Fibroblast of pulmonary artery (primary cell): ENCODE measurements at regions not wholly inside any gene's neighbourhood (a gene's known extent, or its start where the extent isn't known, plus 50 kb on each side); places are given as distances from the start of the nearest gene placed in this dataset.
A peak's percentile ranks its signal among the peaks of the same experiment; 100 is the strongest.

Experiments
- DNase-seq: peaks from one replicate; pipeline ENCODE4 v3.0.0-alpha.2; 2010; ENCODE audit warnings: low read depth
- H3K4me3 ChIP-seq: replicated peaks from 2 replicates; pipeline ENCODE4 v1.5.1; 2011; ENCODE audit warnings: low read depth, mild to moderate bottlenecking, control low read depth, low read length, moderate library complexity
- CTCF ChIP-seq: IDR thresholded peaks from 2 replicates; pipeline ENCODE4 v1.5.1; 2011; ENCODE audit warnings: mild to moderate bottlenecking, control low read depth, low read length, inconsistent platforms; ENCODE audit errors: missing control alignments

DNA sequence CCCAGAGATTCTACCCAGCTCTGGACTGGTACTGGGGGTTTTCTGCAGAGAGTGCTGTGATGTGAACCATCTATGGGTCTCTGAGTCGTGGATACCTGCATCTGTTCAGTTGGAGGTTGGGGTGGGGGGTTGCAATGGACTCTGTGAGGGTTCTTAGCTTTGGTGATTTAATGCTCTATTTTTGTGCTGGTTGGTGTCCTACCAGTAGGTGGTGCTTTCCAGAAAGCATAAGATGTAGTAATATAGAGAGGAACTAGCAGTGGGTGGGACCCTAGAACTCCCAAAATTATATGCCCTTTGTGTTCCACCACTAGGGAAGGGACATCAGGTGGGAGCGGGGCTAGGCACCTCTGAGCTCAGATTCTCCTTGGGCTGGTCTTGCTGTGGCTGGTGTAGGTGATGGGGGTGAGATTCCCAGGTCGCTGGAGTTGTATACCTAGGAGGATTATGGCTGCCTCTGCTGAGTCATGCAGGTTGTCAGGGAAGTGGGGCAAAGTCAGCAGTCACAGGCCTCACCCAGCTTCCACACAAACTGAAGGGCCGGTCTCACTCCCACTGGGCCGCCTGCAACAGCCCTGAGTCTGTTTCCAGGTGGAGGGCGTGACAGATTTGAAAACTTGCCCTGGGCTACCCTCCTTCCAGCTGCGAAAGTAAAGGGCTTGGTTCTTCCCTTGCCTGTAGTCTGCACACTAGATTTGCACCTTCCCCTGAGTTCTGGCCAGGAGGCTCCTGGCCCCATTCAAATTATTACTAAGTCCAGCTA lies 573.0 kb upstream of the SLITRK1 start:
- no peak for TF ChIP-seq CTCF

DNA sequence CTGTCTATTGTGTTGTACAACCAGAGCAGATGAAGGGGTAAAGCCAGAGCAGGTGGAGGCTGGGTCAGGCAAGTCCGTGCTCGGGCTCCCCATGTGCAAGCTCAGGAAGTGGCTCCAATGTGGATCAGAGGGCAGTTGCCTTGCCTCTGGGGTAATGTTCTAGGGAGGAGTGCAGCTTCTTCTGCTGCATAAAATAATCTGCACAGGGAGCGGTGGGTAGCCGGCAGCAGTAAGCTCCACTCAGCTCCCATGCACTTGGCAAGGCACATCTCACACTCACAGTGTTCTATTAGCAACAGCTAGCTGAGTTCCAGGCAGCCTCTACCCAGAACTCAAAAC lies 565.3 kb upstream of the SLITRK1 start:
- TF ChIP-seq CTCF = no peak
- no peak overlapping the region for H3K4me3 ChIP-seq
- no peak for DNase-seq

More for the DNA sequence above, 573.0 kb upstream of the SLITRK1 start:
- no peak for DNase-seq
- H3K4me3 ChIP-seq = no peak overlapping the region

DNA sequence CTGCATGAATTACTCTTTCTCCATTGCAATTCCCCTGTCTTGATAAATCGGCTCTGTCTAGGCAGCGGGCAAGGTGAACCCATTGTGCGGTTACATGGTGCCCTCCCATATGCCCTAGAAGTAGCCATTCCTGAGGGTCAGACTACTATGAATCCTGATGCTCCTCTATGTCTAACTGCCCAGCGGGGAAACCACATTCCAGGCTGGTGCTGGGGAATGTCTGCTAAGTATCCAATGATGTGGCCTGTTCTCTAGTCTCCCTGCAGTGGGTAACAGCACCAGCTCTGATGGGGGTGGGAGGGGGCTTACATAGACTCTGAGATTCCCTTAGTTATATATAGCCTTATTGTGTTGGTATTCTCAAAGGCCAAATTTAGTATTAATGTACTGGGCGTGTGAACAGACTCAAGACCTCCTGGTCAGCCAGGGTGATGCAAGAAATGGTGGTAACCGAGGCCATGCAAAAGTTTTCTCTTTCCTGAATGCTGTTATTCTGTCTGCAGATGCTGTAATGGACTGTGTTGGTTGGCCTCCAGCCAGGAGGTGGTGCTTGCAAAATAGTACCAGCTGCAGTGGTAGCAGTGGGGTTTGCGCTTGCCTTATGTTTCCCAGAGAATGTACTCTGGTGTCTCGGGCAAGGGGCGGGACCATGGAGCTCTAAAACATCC lies 564.8 kb upstream of the SLITRK1 start:
- DNase-seq = peak; percentile 19
- no peak overlapping the region for H3K4me3 ChIP-seq
- TF ChIP-seq CTCF = no peak

DNA sequence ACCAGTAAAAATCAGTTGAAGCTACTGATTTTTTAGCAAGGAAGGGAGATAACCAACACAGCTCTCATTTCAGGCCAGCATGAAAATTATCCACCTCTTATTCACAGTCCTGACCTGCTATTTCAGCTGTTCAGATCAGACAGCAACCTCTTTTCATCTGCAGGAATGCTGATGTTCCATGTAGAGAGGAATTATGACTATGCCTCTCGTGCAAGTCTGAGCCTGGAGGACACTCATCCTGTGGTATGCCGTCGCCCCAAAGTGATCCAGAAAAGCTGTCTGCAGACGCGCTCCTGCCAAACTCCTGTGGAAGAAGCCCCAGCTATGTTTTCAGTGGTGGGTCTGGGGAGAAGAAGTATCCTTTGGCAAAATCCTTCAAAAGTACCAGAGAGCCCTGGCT lies 563.5 kb upstream of the SLITRK1 start:
- DNase-seq = peak; percentile 4
- H3K4me3 ChIP-seq = no peak overlapping the region
- TF ChIP-seq CTCF = no peak

DNA sequence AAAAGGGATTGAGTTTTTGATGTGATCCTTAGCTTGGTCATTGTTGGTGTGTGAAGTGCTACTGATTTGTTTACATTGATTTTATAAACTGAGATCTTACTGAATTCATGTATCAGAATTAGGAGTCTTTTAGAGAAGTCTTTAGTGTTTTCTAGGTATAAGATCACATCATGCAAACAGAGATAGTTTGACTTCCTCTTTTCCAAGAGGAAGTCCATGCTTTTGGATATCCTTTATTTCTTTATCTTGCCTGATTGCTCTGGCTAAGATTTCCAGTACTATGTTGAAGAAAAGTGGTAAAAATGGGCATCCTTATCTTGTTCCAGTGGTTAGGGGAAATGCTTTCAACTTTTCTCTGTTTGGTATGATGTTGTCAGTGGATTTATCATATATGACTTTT lies 561.2 kb upstream of the SLITRK1 start:
- no peak for DNase-seq
- no peak overlapping the region for H3K4me3 ChIP-seq
- no peak for TF ChIP-seq CTCF

DNA sequence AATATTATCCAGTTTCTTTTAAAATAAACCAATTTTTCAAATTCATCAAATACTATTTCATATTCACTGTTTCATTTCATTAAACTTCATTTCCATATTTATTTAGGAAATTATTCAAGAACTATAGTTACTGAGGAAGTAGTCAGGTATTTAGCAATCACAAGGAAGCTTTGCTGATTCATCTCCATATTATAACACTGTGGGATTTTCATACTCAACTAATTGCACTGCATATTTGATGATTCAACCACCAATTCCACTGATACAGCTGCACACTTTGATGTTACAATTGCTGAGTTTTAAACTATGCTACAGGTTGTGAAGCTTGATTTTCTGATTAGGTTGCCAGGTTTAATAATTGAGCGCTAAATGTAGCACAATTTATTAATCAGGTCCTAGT lies 556.8 kb upstream of the SLITRK1 start:
- H3K4me3 ChIP-seq = no peak overlapping the region
- peak; percentile 28 for DNase-seq
- TF ChIP-seq CTCF = no peak

GRCh38 chr13:84433024-84433423 lies 550.8 kb upstream of the SLITRK1 start:
- H3K4me3 ChIP-seq = no peak overlapping the region
- DNase-seq = peak; percentile 44
- TF ChIP-seq CTCF = no peak
